Type B pancreatic cell (in vitro differentiated cells): ENCODE measurements at regions not wholly inside any gene's neighbourhood (a gene's known extent, or its start where the extent isn't known, plus 50 kb on each side); places are given as distances from the start of the nearest gene placed in this dataset.

Source experiments
- DNase-seq: peaks from one replicate; pipeline ENCODE4 v3.0.0; 2021; ENCODE audit warnings: mixed read lengths; ENCODE audit not compliant: unreplicated experiment; ENCODE audit errors: extremely low spot score
- H3K27ac Mint-ChIP-seq: 2 replicates; pipeline ENCODE4 v1.8.0; 2021; ENCODE audit warnings: mild to moderate bottlenecking, mixed read lengths
- H3K27me3 Mint-ChIP-seq: 2 replicates; pipeline ENCODE4 v1.8.0; 2021; ENCODE audit warnings: mixed read lengths
- H3K36me3 Mint-ChIP-seq: 2 replicates; pipeline ENCODE4 v1.8.0; 2021; ENCODE audit warnings: mixed read lengths
- H3K4me1 Mint-ChIP-seq: one replicate; pipeline ENCODE4 v1.8.0; 2021; ENCODE audit warnings: mixed read lengths; ENCODE audit not compliant: unreplicated experiment
- H3K4me3 Mint-ChIP-seq: 2 replicates; pipeline ENCODE4 v1.8.0; 2021; ENCODE audit warnings: mild to moderate bottlenecking, mixed read lengths
- H3K9me3 Mint-ChIP-seq: 2 replicates; pipeline ENCODE4 v1.8.0; 2021; ENCODE audit warnings: mixed read lengths
- TF ChIP-seq, protein P1 (sequence below): fragments of 200-600 bp; sonication (generic); conservative IDR thresholded peaks from 2 replicates; pipeline ENCODE4 v1.5.0; 2021; ENCODE audit warnings: antibody characterized with exemption, mild to moderate bottlenecking

DNA sequence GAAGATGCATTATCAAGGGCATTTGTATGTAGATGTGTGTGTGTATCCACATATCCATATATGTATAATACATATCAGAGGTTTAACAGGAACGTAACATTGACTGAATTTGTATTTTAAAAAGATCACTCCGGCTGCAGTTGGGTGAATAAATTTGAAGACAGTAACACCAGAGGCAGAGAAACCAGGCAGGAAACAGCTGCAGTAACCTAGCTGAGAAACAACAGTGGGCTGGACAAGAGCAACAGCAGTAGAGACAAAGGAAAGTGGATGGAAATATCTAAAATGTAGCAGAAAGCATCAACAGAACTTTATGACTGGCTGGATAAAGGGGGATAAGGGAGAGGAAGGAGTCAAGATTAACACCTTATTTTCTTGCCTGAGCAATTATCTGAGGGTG is 68.3 kb upstream of the SETMAR start:
- Mint-ChIP-seq H3K36me3 (no peaks in the 10 kb centered on the region), H3K27ac (no peak overlapping the region), H3K27me3 (peaks cover 4% of the 10 kb centered on the region), H3K4me3 (no peak overlapping the region), H3K4me1 (no peaks in the 10 kb centered on the region), H3K9me3 (peaks cover 5% of the 10 kb centered on the region)
- DNase-seq: no peak
- TF ChIP-seq, protein P1, sequence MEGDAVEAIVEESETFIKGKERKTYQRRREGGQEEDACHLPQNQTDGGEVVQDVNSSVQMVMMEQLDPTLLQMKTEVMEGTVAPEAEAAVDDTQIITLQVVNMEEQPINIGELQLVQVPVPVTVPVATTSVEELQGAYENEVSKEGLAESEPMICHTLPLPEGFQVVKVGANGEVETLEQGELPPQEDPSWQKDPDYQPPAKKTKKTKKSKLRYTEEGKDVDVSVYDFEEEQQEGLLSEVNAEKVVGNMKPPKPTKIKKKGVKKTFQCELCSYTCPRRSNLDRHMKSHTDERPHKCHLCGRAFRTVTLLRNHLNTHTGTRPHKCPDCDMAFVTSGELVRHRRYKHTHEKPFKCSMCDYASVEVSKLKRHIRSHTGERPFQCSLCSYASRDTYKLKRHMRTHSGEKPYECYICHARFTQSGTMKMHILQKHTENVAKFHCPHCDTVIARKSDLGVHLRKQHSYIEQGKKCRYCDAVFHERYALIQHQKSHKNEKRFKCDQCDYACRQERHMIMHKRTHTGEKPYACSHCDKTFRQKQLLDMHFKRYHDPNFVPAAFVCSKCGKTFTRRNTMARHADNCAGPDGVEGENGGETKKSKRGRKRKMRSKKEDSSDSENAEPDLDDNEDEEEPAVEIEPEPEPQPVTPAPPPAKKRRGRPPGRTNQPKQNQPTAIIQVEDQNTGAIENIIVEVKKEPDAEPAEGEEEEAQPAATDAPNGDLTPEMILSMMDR: no peak

DNA sequence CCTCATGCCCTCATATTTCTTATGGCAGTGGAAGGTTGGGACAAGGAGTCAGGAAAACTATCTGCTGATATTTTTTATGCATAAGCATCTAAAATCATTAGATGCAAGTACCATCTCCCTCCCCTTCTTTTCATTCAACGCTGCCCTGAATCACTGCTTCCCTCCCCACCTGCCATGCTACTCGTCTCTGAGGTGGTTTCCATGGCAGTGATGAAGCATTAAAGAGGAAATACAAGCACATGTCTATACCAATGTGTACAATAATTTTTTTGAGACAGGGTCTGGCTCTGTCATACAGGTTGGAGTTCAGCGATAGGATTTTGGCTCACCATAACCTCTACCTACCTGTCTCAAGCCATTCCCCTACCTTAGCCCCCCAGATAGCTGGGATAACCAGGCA is 67.5 kb upstream of the SETMAR start:
- Mint-ChIP-seq H3K36me3 (no peaks in the 10 kb centered on the region), H3K9me3 (peaks cover 5% of the 10 kb centered on the region), H3K27me3 (peaks cover 4% of the 10 kb centered on the region), H3K4me3 (no peak overlapping the region), H3K27ac (no peak overlapping the region), H3K4me1 (no peaks in the 10 kb centered on the region)
- TF ChIP-seq, protein P1: no peak
- DNase-seq: no peak

DNA sequence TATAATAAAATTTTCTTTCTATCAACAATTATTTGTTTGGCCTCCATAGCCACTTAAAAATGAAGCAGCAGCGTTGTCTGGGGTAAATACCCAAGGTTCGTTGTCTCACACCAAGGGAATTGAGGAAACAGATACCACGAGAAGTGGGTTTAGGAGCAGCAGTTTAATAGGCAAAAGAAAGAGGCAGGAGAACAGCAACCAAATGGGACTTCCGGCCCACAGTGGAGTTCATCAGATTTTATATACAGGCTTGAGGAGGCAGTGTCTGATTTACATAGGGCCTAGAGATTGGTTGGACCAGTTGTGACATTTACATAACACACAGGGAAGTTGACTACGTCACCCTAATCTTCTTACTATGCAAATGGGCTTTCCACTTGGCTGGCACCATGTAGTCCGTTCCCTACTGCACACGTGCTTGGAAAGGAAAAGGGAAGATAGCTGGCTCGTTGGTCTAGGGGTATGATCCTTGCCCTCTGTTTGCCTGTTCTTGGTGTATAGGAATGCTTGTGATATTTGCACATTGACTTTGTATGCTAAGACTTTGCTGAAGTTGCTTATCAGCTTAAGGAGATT is 61.5 kb upstream of the SETMAR start:
- TF ChIP-seq, protein P1: no peak
- DNase-seq: no peak
- no peak overlapping the region for H3K27ac Mint-ChIP-seq
- H3K9me3 Mint-ChIP-seq: peaks cover 5% of the 10 kb centered on the region
- no peaks in the 10 kb centered on the region for H3K4me1 Mint-ChIP-seq
- H3K36me3 Mint-ChIP-seq: no peaks in the 10 kb centered on the region
- H3K4me3 Mint-ChIP-seq: no peak overlapping the region
- peaks cover 3% of the 10 kb centered on the region for H3K27me3 Mint-ChIP-seq

DNA sequence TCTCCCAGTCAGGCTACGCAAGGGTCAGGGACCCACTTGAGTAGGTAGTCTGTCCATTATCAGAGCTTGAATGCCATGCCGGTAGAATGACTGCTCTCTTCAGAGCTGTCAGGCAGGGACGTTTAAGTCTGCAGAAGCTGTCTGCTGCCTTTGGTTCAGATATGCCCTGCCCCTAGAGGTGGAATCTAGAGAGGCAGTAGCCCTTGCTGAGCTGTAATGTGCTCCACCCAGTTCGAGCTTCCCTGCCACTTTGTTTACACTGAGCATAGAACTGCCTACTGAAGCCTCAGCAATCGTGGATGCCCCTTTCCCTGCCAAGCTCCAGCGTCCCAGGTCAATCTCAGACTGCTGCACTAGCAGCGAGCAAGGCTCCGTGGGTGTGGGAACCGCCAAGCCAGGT is 57.5 kb upstream of the SETMAR start:
- H3K4me3 Mint-ChIP-seq: no peak overlapping the region
- no peak overlapping the region for H3K27ac Mint-ChIP-seq
- H3K4me1 Mint-ChIP-seq: no peaks in the 10 kb centered on the region
- no peak for DNase-seq
- peaks cover 3% of the 10 kb centered on the region for H3K27me3 Mint-ChIP-seq
- no peaks in the 10 kb centered on the region for H3K9me3 Mint-ChIP-seq
- no peaks in the 10 kb centered on the region for H3K36me3 Mint-ChIP-seq
- TF ChIP-seq, protein P1: peak; percentile 16

DNA sequence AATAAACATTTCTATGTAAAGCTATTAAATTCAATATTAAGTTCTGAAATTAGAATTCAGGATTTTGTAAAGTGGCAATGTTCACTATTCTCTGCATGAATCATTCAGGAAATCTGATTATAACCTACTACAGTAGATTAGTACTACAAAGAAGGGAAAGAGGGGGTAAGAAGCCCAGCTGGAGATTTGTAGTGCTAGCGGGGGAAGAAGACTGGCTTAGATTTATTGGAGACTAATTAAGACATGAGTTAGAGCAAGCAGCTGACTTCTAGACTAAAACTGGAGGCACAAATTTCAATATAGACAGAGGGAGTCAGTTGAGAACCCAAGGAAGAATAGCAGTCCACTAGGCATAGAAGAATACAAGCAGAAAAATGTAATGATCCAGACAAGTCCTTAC is 55.8 kb upstream of the SETMAR start:
- Mint-ChIP-seq H3K27ac (no peak overlapping the region), H3K4me1 (no peaks in the 10 kb centered on the region), H3K4me3 (no peak overlapping the region), H3K36me3 (no peaks in the 10 kb centered on the region), H3K27me3 (peaks cover 3% of the 10 kb centered on the region), H3K9me3 (no peaks in the 10 kb centered on the region)
- DNase-seq: no peak
- TF ChIP-seq, protein P1: no peak

DNA sequence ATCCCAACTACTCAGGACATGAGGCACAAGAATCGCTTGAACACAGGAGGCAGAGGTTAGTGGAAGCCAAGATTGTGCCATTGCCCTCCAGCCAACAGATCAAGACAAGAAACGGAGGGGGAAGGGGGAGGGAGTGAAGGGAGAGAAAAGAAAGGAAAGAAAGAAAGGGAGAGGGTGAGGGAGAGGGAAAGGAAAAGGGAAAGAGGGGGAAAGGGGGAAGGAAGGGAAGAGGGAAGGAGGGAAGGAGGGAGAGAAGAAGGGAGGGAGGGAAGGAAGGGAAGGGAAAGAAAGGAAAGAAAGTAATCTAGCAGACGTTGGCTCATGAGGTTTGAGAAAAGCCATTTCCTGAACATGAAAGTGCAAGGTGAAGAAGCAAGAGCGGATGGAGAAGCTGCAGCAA is 53.1 kb upstream of the SETMAR start:
- Mint-ChIP-seq H3K4me1 (no peaks in the 10 kb centered on the region), H3K36me3 (no peaks in the 10 kb centered on the region), H3K4me3 (no peak overlapping the region), H3K27ac (no peak overlapping the region), H3K27me3 (no peaks in the 10 kb centered on the region), H3K9me3 (no peaks in the 10 kb centered on the region)
- TF ChIP-seq, protein P1: no peak
- no peak for DNase-seq
